Progenitor cell of endocrine pancreas (in vitro differentiated cells): ENCODE measurements at regions not wholly inside any gene's neighbourhood (a gene's known extent, or its start where the extent isn't known, plus 50 kb on each side); places are given as distances from the start of the nearest gene placed in this dataset.

Experiments used
- DNase-seq: peaks from one replicate; pipeline ENCODE4 v3.0.0; 2021; ENCODE audit warnings: low spot score; ENCODE audit not compliant: unreplicated experiment
- H3K27ac Mint-ChIP-seq: 2 replicates; pipeline ENCODE4 v1.8.0; 2021; ENCODE audit warnings: mild to moderate bottlenecking, moderate library complexity, mixed read lengths
- H3K27me3 Mint-ChIP-seq: 2 replicates; pipeline ENCODE4 v1.8.0; 2021; ENCODE audit warnings: mixed read lengths
- H3K36me3 Mint-ChIP-seq: 2 replicates; pipeline ENCODE4 v1.8.0; 2022; ENCODE audit warnings: mixed read lengths; ENCODE audit not compliant: insufficient read depth
- H3K4me1 Mint-ChIP-seq: 2 replicates; pipeline ENCODE4 v1.8.0; 2021; ENCODE audit warnings: low read depth, mixed read lengths
- H3K4me3 Mint-ChIP-seq: 2 replicates; pipeline ENCODE4 v1.8.0; 2021; ENCODE audit warnings: low read depth, mild to moderate bottlenecking, moderate library complexity, mixed read lengths
- H3K9me3 Mint-ChIP-seq: 2 replicates; pipeline ENCODE4 v1.8.0; 2021; ENCODE audit warnings: low read depth, mixed read lengths
- TF ChIP-seq, protein P1 (sequence below): fragments of 200-600 bp; sonication (generic); IDR thresholded peaks from one replicate; pipeline ENCODE4 v1.5.0; 2021; ENCODE audit warnings: antibody characterized with exemption, mild to moderate bottlenecking; ENCODE audit not compliant: unreplicated experiment

DNA sequence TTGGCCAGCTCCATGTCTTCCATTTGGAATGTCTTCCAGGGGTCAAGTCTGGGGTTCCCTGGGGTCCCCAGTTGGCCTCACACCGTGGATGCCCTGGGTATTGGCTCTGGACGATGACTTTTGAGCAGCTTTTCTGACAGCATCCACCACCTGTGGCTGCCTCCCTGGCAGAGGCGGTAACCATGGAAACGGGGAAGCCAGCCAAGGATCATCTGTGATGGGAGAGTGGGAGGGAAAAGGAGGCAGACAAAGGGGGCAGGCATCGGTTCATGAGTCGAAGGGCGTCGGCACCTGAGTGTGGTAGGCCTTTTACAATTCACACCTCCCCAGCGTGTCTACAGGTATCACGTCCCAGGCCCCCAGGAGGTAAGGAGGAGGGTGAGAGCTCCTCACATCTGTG is 152.2 kb downstream of the ASMT start:
- Mint-ChIP-seq H3K36me3 (no peaks in the 10 kb centered on the region), H3K27ac (no peak overlapping the region), H3K4me3 (no peak overlapping the region), H3K4me1 (no peaks in the 10 kb centered on the region), H3K27me3 (no peaks in the 10 kb centered on the region), H3K9me3 (no peaks in the 10 kb centered on the region)
- no peak for DNase-seq
- TF ChIP-seq, protein P1, sequence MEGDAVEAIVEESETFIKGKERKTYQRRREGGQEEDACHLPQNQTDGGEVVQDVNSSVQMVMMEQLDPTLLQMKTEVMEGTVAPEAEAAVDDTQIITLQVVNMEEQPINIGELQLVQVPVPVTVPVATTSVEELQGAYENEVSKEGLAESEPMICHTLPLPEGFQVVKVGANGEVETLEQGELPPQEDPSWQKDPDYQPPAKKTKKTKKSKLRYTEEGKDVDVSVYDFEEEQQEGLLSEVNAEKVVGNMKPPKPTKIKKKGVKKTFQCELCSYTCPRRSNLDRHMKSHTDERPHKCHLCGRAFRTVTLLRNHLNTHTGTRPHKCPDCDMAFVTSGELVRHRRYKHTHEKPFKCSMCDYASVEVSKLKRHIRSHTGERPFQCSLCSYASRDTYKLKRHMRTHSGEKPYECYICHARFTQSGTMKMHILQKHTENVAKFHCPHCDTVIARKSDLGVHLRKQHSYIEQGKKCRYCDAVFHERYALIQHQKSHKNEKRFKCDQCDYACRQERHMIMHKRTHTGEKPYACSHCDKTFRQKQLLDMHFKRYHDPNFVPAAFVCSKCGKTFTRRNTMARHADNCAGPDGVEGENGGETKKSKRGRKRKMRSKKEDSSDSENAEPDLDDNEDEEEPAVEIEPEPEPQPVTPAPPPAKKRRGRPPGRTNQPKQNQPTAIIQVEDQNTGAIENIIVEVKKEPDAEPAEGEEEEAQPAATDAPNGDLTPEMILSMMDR, result no peak

GRCh38 chrX:1778817-1779216 is 164.0 kb downstream of the ASMT start:
- TF ChIP-seq, protein P1, result no peak
- no peak overlapping the region for H3K27ac Mint-ChIP-seq
- no peaks in the 10 kb centered on the region for H3K27me3 Mint-ChIP-seq
- no peaks in the 10 kb centered on the region for H3K4me1 Mint-ChIP-seq
- no peak for DNase-seq
- no peak overlapping the region for H3K4me3 Mint-ChIP-seq
- no peaks in the 10 kb centered on the region for H3K36me3 Mint-ChIP-seq
- H3K9me3 Mint-ChIP-seq, result peaks cover 3% of the 10 kb centered on the region

DNA sequence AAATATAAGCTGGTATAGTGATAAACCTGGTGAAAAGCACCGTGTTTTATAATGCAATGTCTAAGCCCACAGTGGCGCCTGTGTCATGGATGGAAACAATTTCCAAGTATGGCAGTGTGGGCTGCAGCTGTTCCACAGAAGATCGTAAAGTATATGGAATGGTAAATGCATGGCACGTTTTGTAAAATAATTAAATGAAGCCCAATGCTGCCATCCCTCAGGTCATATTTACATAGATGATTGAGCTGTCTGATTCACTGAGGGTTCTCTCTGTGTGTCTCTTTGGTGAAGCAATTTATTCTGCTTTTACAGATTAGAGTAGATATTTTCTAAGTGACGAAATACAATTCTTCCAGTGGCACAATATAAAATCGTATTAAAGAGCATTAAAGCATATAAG is 164.8 kb downstream of the ASMT start:
- H3K27me3 Mint-ChIP-seq, result no peaks in the 10 kb centered on the region
- H3K27ac Mint-ChIP-seq, result no peak overlapping the region
- H3K4me1 Mint-ChIP-seq, result no peaks in the 10 kb centered on the region
- H3K9me3 Mint-ChIP-seq, result peaks cover 3% of the 10 kb centered on the region
- H3K36me3 Mint-ChIP-seq, result no peaks in the 10 kb centered on the region
- no peak overlapping the region for H3K4me3 Mint-ChIP-seq
- TF ChIP-seq, protein P1, result no peak
- DNase-seq, result no peak

GRCh38 chrX:1781766-1782165 is 166.9 kb downstream of the ASMT start:
- Mint-ChIP-seq H3K36me3 (no peaks in the 10 kb centered on the region), H3K4me3 (no peak overlapping the region), H3K4me1 (no peaks in the 10 kb centered on the region), H3K9me3 (peaks cover 7% of the 10 kb centered on the region), H3K27ac (no peak overlapping the region), H3K27me3 (no peaks in the 10 kb centered on the region)
- no peak for DNase-seq
- TF ChIP-seq, protein P1, result no peak

GRCh38 chrX:1784773-1785172 is 169.9 kb downstream of the ASMT start:
- Mint-ChIP-seq H3K4me3 (no peak overlapping the region), H3K27me3 (no peaks in the 10 kb centered on the region), H3K27ac (no peak overlapping the region), H3K9me3 (peaks cover 7% of the 10 kb centered on the region), H3K4me1 (no peaks in the 10 kb centered on the region), H3K36me3 (no peaks in the 10 kb centered on the region)
- TF ChIP-seq, protein P1, result no peak
- no peak for DNase-seq
